SK-N-SH (cell line): ENCODE measurements at regions not wholly inside any gene's neighbourhood (a gene's known extent, or its start where the extent isn't known, plus 50 kb on each side); places are given as distances from the start of the nearest gene placed in this dataset.

Experiments used
- CTCF ChIA-PET: fragments of 300-600, 350-600 bp; formaldehyde crosslinking; extraction: SDS; loops from one replicate; lab custom pipeline; 2021; lab: Yijun Ruan, JAX
- POLR2A ChIA-PET: fragments of 350-600 bp; sonication (Branson Sonifier 250); formaldehyde crosslinking; extraction: SDS; loops from one replicate; lab custom pipeline; 2020; ENCODE audit warnings: antibody characterized with exemption, inconsistent platforms; lab: Yijun Ruan, JAX
- DNase-seq: peaks from one replicate; pipeline ENCODE4 v3.0.0; 2012
- H2AFZ ChIP-seq: fragments of 200-600 bp; sonication (generic); 2 replicates; pipeline ENCODE4 v1.8.1; 2016; ENCODE audit warnings: antibody characterized with exemption, mild to moderate bottlenecking, low read depth
- H3F3A ChIP-seq: fragments of 200-600 bp; sonication (generic); replicated peaks from 2 replicates; pipeline ENCODE3; 2016; ENCODE audit warnings: antibody characterized with exemption, mild to moderate bottlenecking; ENCODE audit not compliant: insufficient read depth
- H3K27ac ChIP-seq, 2 experiments: fragments of 200-500 bp in 1 of 2; fragments of 200-600 bp in 1 of 2; sonication (Bioruptor generic) in 1 of 2; sonication (generic), shearing (Covaris generic) in 1 of 2; 2 replicates each; pipeline versions ENCODE4 v1.5.1 to v1.6.1; 2014 to 2016; ENCODE audit warnings: low read depth in 2 of 2, inconsistent platforms in 1 of 2, low read length in 1 of 2, mild to moderate bottlenecking in 1 of 2, mixed read lengths in 1 of 2
- H3K27me3 ChIP-seq: fragments of 200-600 bp; sonication (generic), shearing (Covaris generic); 2 replicates; pipeline ENCODE4 v1.6.1; 2016; ENCODE audit warnings: mixed run types; ENCODE audit not compliant: insufficient read depth
- H3K36me3 ChIP-seq, 2 experiments: fragments of 200-500 bp in 1 of 2; fragments of 200-600 bp in 1 of 2; sonication (Bioruptor generic) in 1 of 2; sonication (generic) in 1 of 2; replicated peaks in 1 of 2; 2 replicates each; pipeline versions ENCODE3 to v1.5.1; 2014 to 2016; ENCODE audit warnings: low read length in 1 of 2, mild to moderate bottlenecking in 1 of 2; ENCODE audit not compliant: insufficient read depth in 2 of 2, control insufficient read depth in 1 of 2
- H3K4me1 ChIP-seq, 2 experiments: fragments of 200-500 bp in 1 of 2; fragments of 200-600 bp in 1 of 2; sonication (Bioruptor generic) in 1 of 2; sonication (generic), shearing (Covaris generic) in 1 of 2; 2 replicates each; pipeline versions ENCODE4 v1.5.1 to v1.6.1; 2014 to 2016; ENCODE audit warnings: low read depth in 1 of 2, low read length in 1 of 2, mixed run types in 1 of 2; ENCODE audit not compliant: insufficient read depth in 2 of 2, control insufficient read depth in 1 of 2
- H3K4me2 ChIP-seq: fragments of 200-600 bp; sonication (generic), shearing (Covaris generic); 2 replicates; pipeline ENCODE4 v1.6.1; 2017; ENCODE audit warnings: mixed run types
- H3K4me3 ChIP-seq, 2 experiments: fragments of 200-500 bp in 1 of 2; fragments of 200-600 bp in 1 of 2; sonication (Bioruptor generic) in 1 of 2; sonication (generic), shearing (Covaris generic) in 1 of 2; 2 replicates each; pipeline versions ENCODE4 v1.5.1 to v1.8.1; 2014 to 2016; ENCODE audit warnings: low read depth in 2 of 2, inconsistent platforms in 1 of 2, low read length in 1 of 2, mild to moderate bottlenecking in 1 of 2, mixed read lengths in 1 of 2, moderate library complexity in 1 of 2
- H3K79me2 ChIP-seq: fragments of 200-600 bp; sonication (generic); 2 replicates; pipeline ENCODE4 v1.8.1; 2017; ENCODE audit warnings: mild to moderate bottlenecking; ENCODE audit not compliant: insufficient read depth
- H3K9ac ChIP-seq: fragments of 200-600 bp; sonication (generic); 2 replicates; pipeline ENCODE4 v1.6.1; 2017; ENCODE audit warnings: mixed run types
- H3K9me2 ChIP-seq: fragments of 200-600 bp; sonication (generic); 2 replicates; pipeline ENCODE4 v1.6.1; 2017; ENCODE audit warnings: mixed run types
- H3K9me3 ChIP-seq: fragments of 200-600 bp; sonication (generic); 2 replicates; pipeline ENCODE4 v1.6.1; 2017; ENCODE audit warnings: mixed run types, mild to moderate bottlenecking, moderate library complexity
- H4K20me1 ChIP-seq: fragments of 200-600 bp; sonication (generic); 2 replicates; pipeline ENCODE4 v1.6.1; 2017; ENCODE audit warnings: mild to moderate bottlenecking, mixed run types; ENCODE audit not compliant: insufficient read depth
- EP300 ChIP-seq, 2 experiments: IDR thresholded peaks; 2 replicates each; pipeline versions ENCODE4 v1.4.0 to v1.6.1; 2012; ENCODE audit warnings: borderline replicate concordance in 1 of 2, low read depth in 1 of 2, low read length in 1 of 2
- FOSL2 ChIP-seq: IDR thresholded peaks from 2 replicates; pipeline ENCODE4 v1.4.0; 2012; ENCODE audit warnings: low read depth, mild to moderate bottlenecking, moderate library complexity, borderline replicate concordance
- FOXJ3 ChIP-seq: sonication (generic); formaldehyde crosslinking; IDR thresholded peaks from 2 replicates; pipeline ENCODE4 v1.5.1; 2020; ENCODE audit warnings: mild to moderate bottlenecking, missing genetic modification reagents
- FOXM1 ChIP-seq: IDR thresholded peaks from 2 replicates; pipeline ENCODE4 v1.4.0; 2012; ENCODE audit warnings: low read depth, mild to moderate bottlenecking
- GABPA ChIP-seq: IDR thresholded peaks from 2 replicates; pipeline ENCODE4 v1.4.0; 2012; ENCODE audit warnings: low read depth, mild to moderate bottlenecking
- GATA2 ChIP-seq: sonication (generic); formaldehyde crosslinking; IDR thresholded peaks from 2 replicates; pipeline ENCODE4 v1.5.0; 2020; ENCODE audit warnings: mild to moderate bottlenecking, missing genetic modification reagents
- JUND ChIP-seq: IDR thresholded peaks from 2 replicates; pipeline ENCODE4 v1.4.0; 2012
- MEF2A ChIP-seq: IDR thresholded peaks from 2 replicates; pipeline ENCODE4 v1.4.0; 2012; ENCODE audit warnings: low read depth, borderline replicate concordance
- NFIC ChIP-seq: IDR thresholded peaks from 2 replicates; pipeline ENCODE4 v1.4.0; 2012; ENCODE audit warnings: borderline replicate concordance
- NRF1 ChIP-seq: IDR thresholded peaks from 2 replicates; pipeline ENCODE4 v1.6.1; 2012; ENCODE audit warnings: low read depth, mild to moderate bottlenecking, low read length
- POLR2AphosphoS5 ChIP-seq: IDR thresholded peaks from 2 replicates; pipeline ENCODE4 v1.6.1; 2012; ENCODE audit warnings: low read depth, low read length
- RCOR1 ChIP-seq: fragments of 150-350 bp; IDR thresholded peaks from 2 replicates; pipeline ENCODE4 v1.6.1; 2017; ENCODE audit warnings: antibody characterized with exemption, low read length
- RXRA ChIP-seq: IDR thresholded peaks from 2 replicates; pipeline ENCODE4 v1.4.0; 2012; ENCODE audit warnings: low read depth, mild to moderate bottlenecking, borderline replicate concordance
- TAF1 ChIP-seq: IDR thresholded peaks from 2 replicates; pipeline ENCODE4 v1.6.1; 2012; ENCODE audit warnings: low read depth, mild to moderate bottlenecking, low read length, moderate library complexity, borderline replicate concordance
- TEAD4 ChIP-seq: IDR thresholded peaks from 2 replicates; pipeline ENCODE4 v1.4.0; 2012; ENCODE audit warnings: mild to moderate bottlenecking, borderline replicate concordance; ENCODE audit not compliant: insufficient read depth
- WGBS: methylation state at CpG from one replicate; pipeline ENCODE4 v1.1.6; 2017; ENCODE audit warnings: low lambda C conversion rate; 5-methylcytosine and 5-hydroxymethylcytosine counted together
- TF ChIP-seq, protein P1 (sequence below): IDR thresholded peaks from 2 replicates; pipeline ENCODE4 v1.4.0; 2012; ENCODE audit warnings: low read depth
- TF ChIP-seq, protein P2 (sequence below): fragments of 200-600 bp; sonication (generic); IDR thresholded peaks from 2 replicates; pipeline ENCODE4 v1.6.1; 2017; ENCODE audit warnings: antibody characterized with exemption, mild to moderate bottlenecking, moderate library complexity
- TF ChIP-seq, protein P3 (sequence below): fragments of 150-350 bp; IDR thresholded peaks from 2 replicates; pipeline ENCODE4 v1.6.1; 2016; ENCODE audit warnings: mild to moderate bottlenecking, low read depth, low read length
- TF ChIP-seq, protein P4 (sequence below): IDR thresholded peaks from 2 replicates; pipeline ENCODE4 v1.4.0; 2012; ENCODE audit warnings: low read depth, borderline replicate concordance
- TF ChIP-seq, protein P5 (sequence below): IDR thresholded peaks from 2 replicates; pipeline ENCODE4; 2012

DNA sequence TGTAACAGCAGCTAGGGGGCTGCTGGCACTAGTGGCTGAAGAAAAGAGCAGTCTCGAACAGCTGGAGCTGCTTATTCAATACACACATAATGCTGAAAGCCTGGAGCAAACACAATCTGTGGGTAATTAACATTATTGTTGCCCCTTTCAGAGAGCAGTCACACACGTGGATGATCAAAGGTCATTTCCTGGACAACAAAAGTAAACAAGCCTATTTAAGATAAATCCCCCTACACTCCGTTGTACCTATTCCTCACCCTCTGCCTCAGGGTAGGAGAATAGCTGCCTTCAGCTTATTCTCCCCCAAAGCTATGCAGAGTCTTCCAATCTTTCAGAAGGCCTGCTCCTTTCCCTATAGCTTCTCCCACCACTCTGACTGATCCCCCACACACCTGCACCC is 803.9 kb downstream of the C4orf33 start:
- ChIA-PET POLR2A (no interaction called here), CTCF (no interaction called here)
- H3K4me2 ChIP-seq: no peak overlapping the region
- H3K9me2 ChIP-seq: no peaks in the 10 kb centered on the region
- no peaks in the 10 kb centered on the region for H3K27me3 ChIP-seq
- no peak for TF ChIP-seq RCOR1
- no peak for TF ChIP-seq FOXM1
- TF ChIP-seq GABPA: no peak
- TF ChIP-seq FOXJ3 (CRISPR knock-in tag): no peak
- no peak for TF ChIP-seq EP300 (IDR thresholded peaks at IDR 0.05; ENCODE audit: borderline replicate concordance in 1 of 2, low read depth in 1 of 2, low read length in 1 of 2)
- no peak for TF ChIP-seq RXRA
- TF ChIP-seq, protein P1, sequence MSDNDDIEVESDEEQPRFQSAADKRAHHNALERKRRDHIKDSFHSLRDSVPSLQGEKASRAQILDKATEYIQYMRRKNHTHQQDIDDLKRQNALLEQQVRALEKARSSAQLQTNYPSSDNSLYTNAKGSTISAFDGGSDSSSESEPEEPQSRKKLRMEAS: no peak
- TF ChIP-seq, protein P2, sequence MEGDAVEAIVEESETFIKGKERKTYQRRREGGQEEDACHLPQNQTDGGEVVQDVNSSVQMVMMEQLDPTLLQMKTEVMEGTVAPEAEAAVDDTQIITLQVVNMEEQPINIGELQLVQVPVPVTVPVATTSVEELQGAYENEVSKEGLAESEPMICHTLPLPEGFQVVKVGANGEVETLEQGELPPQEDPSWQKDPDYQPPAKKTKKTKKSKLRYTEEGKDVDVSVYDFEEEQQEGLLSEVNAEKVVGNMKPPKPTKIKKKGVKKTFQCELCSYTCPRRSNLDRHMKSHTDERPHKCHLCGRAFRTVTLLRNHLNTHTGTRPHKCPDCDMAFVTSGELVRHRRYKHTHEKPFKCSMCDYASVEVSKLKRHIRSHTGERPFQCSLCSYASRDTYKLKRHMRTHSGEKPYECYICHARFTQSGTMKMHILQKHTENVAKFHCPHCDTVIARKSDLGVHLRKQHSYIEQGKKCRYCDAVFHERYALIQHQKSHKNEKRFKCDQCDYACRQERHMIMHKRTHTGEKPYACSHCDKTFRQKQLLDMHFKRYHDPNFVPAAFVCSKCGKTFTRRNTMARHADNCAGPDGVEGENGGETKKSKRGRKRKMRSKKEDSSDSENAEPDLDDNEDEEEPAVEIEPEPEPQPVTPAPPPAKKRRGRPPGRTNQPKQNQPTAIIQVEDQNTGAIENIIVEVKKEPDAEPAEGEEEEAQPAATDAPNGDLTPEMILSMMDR: no peak
- no peak for TF ChIP-seq TAF1
- TF ChIP-seq GATA2 (CRISPR knock-in tag): no peak
- TF ChIP-seq MEF2A: no peak
- no peak for TF ChIP-seq NRF1
- TF ChIP-seq NFIC: no peak
- no peaks in the 10 kb centered on the region for H3K79me2 ChIP-seq
- H4K20me1 ChIP-seq: no peaks in the 10 kb centered on the region
- H3K27ac ChIP-seq: no peak overlapping the region
- H3F3A ChIP-seq: no peaks in the 10 kb centered on the region
- DNase-seq: no peak
- no peaks in the 10 kb centered on the region for H3K36me3 ChIP-seq
- no peaks in the 10 kb centered on the region for H3K9me3 ChIP-seq
- no peaks in the 10 kb centered on the region for H3K4me1 ChIP-seq
- H3K4me3 ChIP-seq: no peak overlapping the region
- H2AFZ ChIP-seq: no peak overlapping the region
- no peak overlapping the region for H3K9ac ChIP-seq
- WGBS: 5% methylated on average over 3 of the region's 3 CpGs

DNA sequence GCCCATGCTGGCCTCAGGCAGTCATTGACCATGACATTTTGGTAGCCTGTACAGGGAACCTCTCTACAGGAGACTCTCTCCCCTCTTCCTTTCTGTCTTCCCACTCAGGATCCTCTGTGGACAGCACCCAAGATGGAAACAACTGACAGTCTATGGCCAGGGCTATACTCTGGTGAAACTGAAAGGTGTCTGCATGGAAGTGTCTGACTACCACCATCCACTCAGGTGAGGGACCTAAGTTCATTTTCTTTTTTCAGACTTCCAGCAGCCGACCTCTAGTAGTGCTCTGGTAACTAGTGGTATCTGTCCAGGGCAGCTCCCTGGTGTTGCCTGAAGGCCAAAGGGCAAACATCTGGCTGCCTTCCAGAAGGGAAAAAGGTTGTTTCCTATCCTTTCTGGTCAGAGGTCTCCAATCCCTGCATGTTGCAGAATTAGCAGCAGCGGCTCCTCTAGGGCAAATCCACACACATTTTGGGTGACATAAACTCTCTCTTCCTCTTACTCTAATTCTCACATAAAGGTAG is 804.5 kb downstream of the C4orf33 start:
- no peaks in the 10 kb centered on the region for H3K4me1 ChIP-seq
- no peaks in the 10 kb centered on the region for H3F3A ChIP-seq
- no peak overlapping the region for H3K4me3 ChIP-seq
- H3K27me3 ChIP-seq: no peaks in the 10 kb centered on the region
- ChIA-PET POLR2A (no interaction called here), CTCF (no interaction called here)
- no peaks in the 10 kb centered on the region for H3K9me2 ChIP-seq
- no peaks in the 10 kb centered on the region for H3K79me2 ChIP-seq
- H3K9ac ChIP-seq: no peak overlapping the region
- WGBS: 17% methylated on average over 2 of the region's 2 CpGs
- H3K4me2 ChIP-seq: no peak overlapping the region
- H4K20me1 ChIP-seq: no peaks in the 10 kb centered on the region
- H2AFZ ChIP-seq: no peak overlapping the region
- H3K27ac ChIP-seq: no peak overlapping the region
- no peak for DNase-seq
- H3K36me3 ChIP-seq: no peaks in the 10 kb centered on the region
- no peaks in the 10 kb centered on the region for H3K9me3 ChIP-seq
- TF ChIP-seq, protein P3, sequence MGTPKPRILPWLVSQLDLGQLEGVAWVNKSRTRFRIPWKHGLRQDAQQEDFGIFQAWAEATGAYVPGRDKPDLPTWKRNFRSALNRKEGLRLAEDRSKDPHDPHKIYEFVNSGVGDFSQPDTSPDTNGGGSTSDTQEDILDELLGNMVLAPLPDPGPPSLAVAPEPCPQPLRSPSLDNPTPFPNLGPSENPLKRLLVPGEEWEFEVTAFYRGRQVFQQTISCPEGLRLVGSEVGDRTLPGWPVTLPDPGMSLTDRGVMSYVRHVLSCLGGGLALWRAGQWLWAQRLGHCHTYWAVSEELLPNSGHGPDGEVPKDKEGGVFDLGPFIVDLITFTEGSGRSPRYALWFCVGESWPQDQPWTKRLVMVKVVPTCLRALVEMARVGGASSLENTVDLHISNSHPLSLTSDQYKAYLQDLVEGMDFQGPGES: no peak
- TF ChIP-seq, protein P1: no peak
- TF ChIP-seq, protein P4, sequence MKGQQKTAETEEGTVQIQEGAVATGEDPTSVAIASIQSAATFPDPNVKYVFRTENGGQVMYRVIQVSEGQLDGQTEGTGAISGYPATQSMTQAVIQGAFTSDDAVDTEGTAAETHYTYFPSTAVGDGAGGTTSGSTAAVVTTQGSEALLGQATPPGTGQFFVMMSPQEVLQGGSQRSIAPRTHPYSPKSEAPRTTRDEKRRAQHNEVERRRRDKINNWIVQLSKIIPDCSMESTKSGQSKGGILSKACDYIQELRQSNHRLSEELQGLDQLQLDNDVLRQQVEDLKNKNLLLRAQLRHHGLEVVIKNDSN: no peak
- TF ChIP-seq, protein P5, sequence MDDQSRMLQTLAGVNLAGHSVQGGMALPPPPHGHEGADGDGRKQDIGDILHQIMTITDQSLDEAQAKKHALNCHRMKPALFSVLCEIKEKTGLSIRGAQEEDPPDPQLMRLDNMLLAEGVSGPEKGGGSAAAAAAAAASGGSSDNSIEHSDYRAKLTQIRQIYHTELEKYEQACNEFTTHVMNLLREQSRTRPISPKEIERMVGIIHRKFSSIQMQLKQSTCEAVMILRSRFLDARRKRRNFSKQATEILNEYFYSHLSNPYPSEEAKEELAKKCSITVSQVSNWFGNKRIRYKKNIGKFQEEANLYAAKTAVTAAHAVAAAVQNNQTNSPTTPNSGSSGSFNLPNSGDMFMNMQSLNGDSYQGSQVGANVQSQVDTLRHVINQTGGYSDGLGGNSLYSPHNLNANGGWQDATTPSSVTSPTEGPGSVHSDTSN: no peak
- no peak for TF ChIP-seq FOSL2
- no peak for TF ChIP-seq TEAD4
- no peak for TF ChIP-seq GABPA
- no peak for TF ChIP-seq RXRA
- no peak for TF ChIP-seq RCOR1
- no peak for TF ChIP-seq POLR2AphosphoS5
- no peak for TF ChIP-seq JUND
- TF ChIP-seq GATA2 (CRISPR knock-in tag): no peak
- no peak for TF ChIP-seq EP300 (IDR thresholded peaks at IDR 0.05; ENCODE audit: borderline replicate concordance in 1 of 2, low read depth in 1 of 2, low read length in 1 of 2)
